ENCODE measurements at regions not wholly inside any gene's neighbourhood (a gene's known extent, or its start where the extent isn't known, plus 50 kb on each side); places are given as distances from the start of the nearest gene placed in this dataset.

- Histone ChIP-seq H3K4me3 (ENCODE audit: insufficient read depth, low read length, poor library complexity, severe bottlenecking) (no peak overlapping the region), H3K9ac (ENCODE audit: low read length) (no peak overlapping the region), H3K36me3 (ENCODE audit: low read length) (no peaks in the 10 kb centered on the region)
Observed at GRCh38 chr9:7909537-7909936, 110.0 kb upstream of the DMAC1 start.

GRCh38 chr9:7907551-7908337 lies 108.2 kb upstream of the DMAC1 start:
- Histone ChIP-seq H3K9ac (ENCODE audit: low read length) (no peak overlapping the region), H3K4me2 (ENCODE audit: low read depth, low read length, poor library complexity, severe bottlenecking) (no peak overlapping the region), H3K79me2 (ENCODE audit: insufficient read depth, low read length) (no peaks in the 10 kb centered on the region), H3K4me3 (ENCODE audit: insufficient read depth, low read length, poor library complexity, severe bottlenecking) (no peak overlapping the region), H3K9me3 (ENCODE audit: insufficient read depth, low read length) (no peaks in the 10 kb centered on the region), H3K9me2 (replicated peaks; ENCODE audit: insufficient read depth, low read length) (no peaks in the 10 kb centered on the region), H3F3A (ENCODE audit: insufficient read depth) (no peaks in the 10 kb centered on the region), H4K20me1 (ENCODE audit: low read depth, low read length) (no peaks in the 10 kb centered on the region), H2AFZ (ENCODE audit: low read depth, low read length, severe bottlenecking) (no peak overlapping the region), H3K27me3 (ENCODE audit: low read length) (no peaks in the 10 kb centered on the region), H3K27ac (ENCODE audit: low read depth, low read length) (no peak overlapping the region), H3K36me3 (ENCODE audit: low read length) (no peaks in the 10 kb centered on the region)
- no peak for TF ChIP-seq CTCF (IDR thresholded peaks at IDR 0.05; ENCODE audit: insufficient read depth, low read length, poor library complexity, severe bottlenecking)
- TF ChIP-seq EZH2phosphoT487 (conservative IDR thresholded peaks at IDR 0.05; ENCODE audit: low read length): no peak

More at GRCh38 chr9:7909537-7909936, 110.0 kb upstream of the DMAC1 start:
- H3F3A ChIP-seq (ENCODE audit: insufficient read depth): no peaks in the 10 kb centered on the region
- H3K79me2 ChIP-seq (ENCODE audit: insufficient read depth, low read length): no peaks in the 10 kb centered on the region
- no peaks in the 10 kb centered on the region for H3K9me2 ChIP-seq (replicated peaks; ENCODE audit: insufficient read depth, low read length)
- H2AFZ ChIP-seq (ENCODE audit: low read depth, low read length, severe bottlenecking): no peak overlapping the region
- no peak for TF ChIP-seq EZH2phosphoT487 (conservative IDR thresholded peaks at IDR 0.05; ENCODE audit: low read length)
- TF ChIP-seq CTCF (IDR thresholded peaks at IDR 0.05; ENCODE audit: insufficient read depth, low read length, poor library complexity, severe bottlenecking): no peak
- no peaks in the 10 kb centered on the region for H3K9me3 ChIP-seq (ENCODE audit: insufficient read depth, low read length)
- H3K4me2 ChIP-seq (ENCODE audit: low read depth, low read length, poor library complexity, severe bottlenecking): no peak overlapping the region
- no peak overlapping the region for H3K27ac ChIP-seq (ENCODE audit: low read depth, low read length)
- H4K20me1 ChIP-seq (ENCODE audit: low read depth, low read length): no peaks in the 10 kb centered on the region
- H3K27me3 ChIP-seq (ENCODE audit: low read length): no peaks in the 10 kb centered on the region

GRCh38 chr9:7906783-7907550 lies 107.4 kb upstream of the DMAC1 start:
- TF ChIP-seq CTCF (IDR thresholded peaks at IDR 0.05; ENCODE audit: insufficient read depth, low read length, poor library complexity, severe bottlenecking): no peak
- no peak for TF ChIP-seq EZH2phosphoT487 (conservative IDR thresholded peaks at IDR 0.05; ENCODE audit: low read length)
- Histone ChIP-seq H3K9me2 (replicated peaks; ENCODE audit: insufficient read depth, low read length) (no peaks in the 10 kb centered on the region), H3K79me2 (ENCODE audit: insufficient read depth, low read length) (no peaks in the 10 kb centered on the region), H3K4me3 (ENCODE audit: insufficient read depth, low read length, poor library complexity, severe bottlenecking) (no peak overlapping the region), H3K4me2 (ENCODE audit: low read depth, low read length, poor library complexity, severe bottlenecking) (no peak overlapping the region), H3K9ac (ENCODE audit: low read length) (no peak overlapping the region), H4K20me1 (ENCODE audit: low read depth, low read length) (no peaks in the 10 kb centered on the region), H2AFZ (ENCODE audit: low read depth, low read length, severe bottlenecking) (no peak overlapping the region), H3K9me3 (ENCODE audit: insufficient read depth, low read length) (no peaks in the 10 kb centered on the region), H3K36me3 (ENCODE audit: low read length) (no peaks in the 10 kb centered on the region), H3K27ac (ENCODE audit: low read depth, low read length) (no peak overlapping the region), H3F3A (ENCODE audit: insufficient read depth) (no peaks in the 10 kb centered on the region), H3K27me3 (ENCODE audit: low read length) (no peaks in the 10 kb centered on the region)
